ENCODE measurements at regions not wholly inside any gene's neighbourhood (a gene's known extent, or its start where the extent isn't known, plus 50 kb on each side); places are given as distances from the start of the nearest gene placed in this dataset.
"Not testable (repeated sequence)": the region's sequence is repeated elsewhere in the genome, so short reads cannot be mapped to it uniquely, and the experiment has no call there.

DNA sequence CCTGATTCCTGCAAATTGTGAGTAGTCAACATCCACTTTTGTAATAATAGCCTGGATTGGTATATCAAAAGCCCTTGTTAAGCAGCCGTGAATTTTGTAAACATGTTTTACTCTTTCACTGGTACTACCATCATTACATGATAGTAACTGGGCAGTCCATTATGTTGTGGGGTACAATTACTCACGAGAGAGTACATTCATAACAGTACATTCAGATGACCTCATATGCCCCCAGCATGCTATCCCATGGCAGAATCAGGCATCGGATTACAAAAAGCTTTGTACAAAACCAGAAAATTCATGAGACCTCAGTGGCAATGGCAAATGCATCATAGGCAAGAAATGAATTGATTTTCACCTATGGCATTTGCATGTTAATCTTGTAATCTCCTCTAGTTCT is 166.2 kb downstream of the EPM2A start:
- POLR2A ChIA-PET, result no interaction called here
- DNase-seq (ENCODE audit: low spot score), result no peak
- H3K4me1 Mint-ChIP-seq, result no peaks in the 10 kb centered on the region
- H3K9me3 Mint-ChIP-seq, result peaks cover 27% of the 10 kb centered on the region
- no peak for ATAC-seq
- H3K4me3 Mint-ChIP-seq, result no peak overlapping the region
- H3K36me3 Mint-ChIP-seq, result peaks cover 3% of the 10 kb centered on the region
- no peak for TF ChIP-seq EMX1 (CRISPR knock-in tag; IDR thresholded peaks at IDR 0.05)
- TF ChIP-seq HMGA2 (CRISPR knock-in tag; IDR thresholded peaks at IDR 0.05), result no peak
- TF ChIP-seq, protein P1, sequence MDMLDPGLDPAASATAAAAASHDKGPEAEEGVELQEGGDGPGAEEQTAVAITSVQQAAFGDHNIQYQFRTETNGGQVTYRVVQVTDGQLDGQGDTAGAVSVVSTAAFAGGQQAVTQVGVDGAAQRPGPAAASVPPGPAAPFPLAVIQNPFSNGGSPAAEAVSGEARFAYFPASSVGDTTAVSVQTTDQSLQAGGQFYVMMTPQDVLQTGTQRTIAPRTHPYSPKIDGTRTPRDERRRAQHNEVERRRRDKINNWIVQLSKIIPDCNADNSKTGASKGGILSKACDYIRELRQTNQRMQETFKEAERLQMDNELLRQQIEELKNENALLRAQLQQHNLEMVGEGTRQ (CRISPR knock-in tag; IDR thresholded peaks at IDR 0.05), result no peak
- no peak for TF ChIP-seq NFATC4 (CRISPR knock-in tag; IDR thresholded peaks at IDR 0.05)
- no peak for TF ChIP-seq PRRX2 (CRISPR knock-in tag; IDR thresholded peaks at IDR 0.05)
- TF ChIP-seq MLX (CRISPR knock-in tag; IDR thresholded peaks at IDR 0.05), result no peak
- no peak for TF ChIP-seq MYBL2 (CRISPR knock-in tag; IDR thresholded peaks at IDR 0.05)
- TF ChIP-seq FOXK1 (CRISPR knock-in tag; IDR thresholded peaks at IDR 0.05), result no peak
- TF ChIP-seq, protein P2, sequence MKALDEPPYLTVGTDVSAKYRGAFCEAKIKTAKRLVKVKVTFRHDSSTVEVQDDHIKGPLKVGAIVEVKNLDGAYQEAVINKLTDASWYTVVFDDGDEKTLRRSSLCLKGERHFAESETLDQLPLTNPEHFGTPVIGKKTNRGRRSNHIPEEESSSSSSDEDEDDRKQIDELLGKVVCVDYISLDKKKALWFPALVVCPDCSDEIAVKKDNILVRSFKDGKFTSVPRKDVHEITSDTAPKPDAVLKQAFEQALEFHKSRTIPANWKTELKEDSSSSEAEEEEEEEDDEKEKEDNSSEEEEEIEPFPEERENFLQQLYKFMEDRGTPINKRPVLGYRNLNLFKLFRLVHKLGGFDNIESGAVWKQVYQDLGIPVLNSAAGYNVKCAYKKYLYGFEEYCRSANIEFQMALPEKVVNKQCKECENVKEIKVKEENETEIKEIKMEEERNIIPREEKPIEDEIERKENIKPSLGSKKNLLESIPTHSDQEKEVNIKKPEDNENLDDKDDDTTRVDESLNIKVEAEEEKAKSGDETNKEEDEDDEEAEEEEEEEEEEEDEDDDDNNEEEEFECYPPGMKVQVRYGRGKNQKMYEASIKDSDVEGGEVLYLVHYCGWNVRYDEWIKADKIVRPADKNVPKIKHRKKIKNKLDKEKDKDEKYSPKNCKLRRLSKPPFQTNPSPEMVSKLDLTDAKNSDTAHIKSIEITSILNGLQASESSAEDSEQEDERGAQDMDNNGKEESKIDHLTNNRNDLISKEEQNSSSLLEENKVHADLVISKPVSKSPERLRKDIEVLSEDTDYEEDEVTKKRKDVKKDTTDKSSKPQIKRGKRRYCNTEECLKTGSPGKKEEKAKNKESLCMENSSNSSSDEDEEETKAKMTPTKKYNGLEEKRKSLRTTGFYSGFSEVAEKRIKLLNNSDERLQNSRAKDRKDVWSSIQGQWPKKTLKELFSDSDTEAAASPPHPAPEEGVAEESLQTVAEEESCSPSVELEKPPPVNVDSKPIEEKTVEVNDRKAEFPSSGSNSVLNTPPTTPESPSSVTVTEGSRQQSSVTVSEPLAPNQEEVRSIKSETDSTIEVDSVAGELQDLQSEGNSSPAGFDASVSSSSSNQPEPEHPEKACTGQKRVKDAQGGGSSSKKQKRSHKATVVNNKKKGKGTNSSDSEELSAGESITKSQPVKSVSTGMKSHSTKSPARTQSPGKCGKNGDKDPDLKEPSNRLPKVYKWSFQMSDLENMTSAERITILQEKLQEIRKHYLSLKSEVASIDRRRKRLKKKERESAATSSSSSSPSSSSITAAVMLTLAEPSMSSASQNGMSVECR (CRISPR knock-in tag; IDR thresholded peaks at IDR 0.05; ENCODE audit: borderline replicate concordance), result no peak
- no peak for TF ChIP-seq AFF4 (CRISPR knock-in tag; IDR thresholded peaks at IDR 0.05; ENCODE audit: borderline replicate concordance)
- no peak for TF ChIP-seq IRF2 (CRISPR knock-in tag; IDR thresholded peaks at IDR 0.05; ENCODE audit: borderline replicate concordance, low read depth)
- H3K27me3 Mint-ChIP-seq (ENCODE audit: low read depth), result peaks cover 2% of the 10 kb centered on the region; the same call in 1 of the 2 replicates
- CTCF ChIA-PET, result no interaction called here
- H3K27ac Mint-ChIP-seq, result no peak overlapping the region

- H3K27ac Mint-ChIP-seq; POLR2A ChIA-PET; H3K4me1 Mint-ChIP-seq; DNase-seq (ENCODE audit: low spot score); H3K4me3 Mint-ChIP-seq; CTCF ChIA-PET; ATAC-seq; H3K27me3 Mint-ChIP-seq (ENCODE audit: low read depth): not testable (repeated sequence)
- Mint-ChIP-seq H3K9me3 (peaks cover 39% of the 10 kb centered on the region), H3K36me3 (peaks cover 13% of the 10 kb centered on the region)
Observed at GRCh38 chr6:145570336-145570735, 165.0 kb downstream of the EPM2A start.

- Mint-ChIP-seq H3K36me3 (peaks cover 38% of the 10 kb centered on the region), H3K9me3 (peaks cover 76% of the 10 kb centered on the region)
- DNase-seq (ENCODE audit: low spot score); H3K27me3 Mint-ChIP-seq (ENCODE audit: low read depth); H3K4me1 Mint-ChIP-seq; CTCF ChIA-PET; ATAC-seq; H3K27ac Mint-ChIP-seq; H3K4me3 Mint-ChIP-seq; POLR2A ChIA-PET: not testable (repeated sequence)
Observed at GRCh38 chr6:145574269-145574668, 161.1 kb downstream of the EPM2A start.

Data from WTC11 (cell line).